ENCODE measurements at regions not wholly inside any gene's neighbourhood (a gene's known extent, or its start where the extent isn't known, plus 50 kb on each side); places are given as distances from the start of the nearest gene placed in this dataset.
"Not testable (repeated sequence)": the region's sequence is repeated elsewhere in the genome, so short reads cannot be mapped to it uniquely, and the experiment has no call there.

- no peak for DNase-seq (ENCODE audit: low read depth)
Observed at GRCh38 chrX:74065831-74066390, 213.4 kb upstream of the XIST start.

GRCh38 chrX:74063426-74064155 lies 211.1 kb upstream of the XIST start:
- DNase-seq (ENCODE audit: low read depth), result no peak

GRCh38 chrX:74061879-74062278 lies 209.4 kb upstream of the XIST start:
- DNase-seq (ENCODE audit: low read depth), result no peak

GRCh38 chrX:74049126-74049525 lies 196.6 kb upstream of the XIST start:
- no peak for DNase-seq (ENCODE audit: low read depth)

GRCh38 chrX:74034066-74034465 lies 181.6 kb upstream of the XIST start:
- not testable (repeated sequence) for DNase-seq (ENCODE audit: low read depth)

GRCh38 chrX:74031527-74031926 lies 179.0 kb upstream of the XIST start:
- DNase-seq (ENCODE audit: low read depth), result not testable (repeated sequence)

GRCh38 chrX:74030766-74031165 lies 178.3 kb upstream of the XIST start:
- DNase-seq (ENCODE audit: low read depth), result not testable (repeated sequence)

- DNase-seq (ENCODE audit: low read depth), result not testable (repeated sequence)
Observed at GRCh38 chrX:74025145-74025544, 172.6 kb upstream of the XIST start.

GRCh38 chrX:74023203-74023602 lies 170.7 kb upstream of the XIST start:
- DNase-seq (ENCODE audit: low read depth), result no peak

- DNase-seq (ENCODE audit: low read depth), result no peak
Observed at GRCh38 chrX:74018253-74018652, 165.7 kb upstream of the XIST start.

- no peak for DNase-seq (ENCODE audit: low read depth)
Observed at GRCh38 chrX:74015379-74016019, 163.0 kb upstream of the XIST start.

GRCh38 chrX:74009041-74009440 lies 156.5 kb upstream of the XIST start:
- DNase-seq (ENCODE audit: low read depth), result no peak

- no peak for DNase-seq (ENCODE audit: low read depth)
Observed at GRCh38 chrX:73992019-73992418, 139.5 kb upstream of the XIST start.

GRCh38 chrX:73987166-73987565 lies 134.7 kb upstream of the XIST start:
- DNase-seq (ENCODE audit: low read depth), result no peak

- no peak for DNase-seq (ENCODE audit: low read depth)
Observed at GRCh38 chrX:73979551-73980131, 127.1 kb upstream of the XIST start.

GRCh38 chrX:73977542-73978169 lies 125.1 kb upstream of the XIST start:
- DNase-seq (ENCODE audit: low read depth), result no peak

GRCh38 chrX:73967461-73967860 lies 114.9 kb upstream of the XIST start:
- DNase-seq (ENCODE audit: low read depth), result not testable (repeated sequence)

GRCh38 chrX:73965833-73966232 lies 113.3 kb upstream of the XIST start:
- no peak for DNase-seq (ENCODE audit: low read depth)

- no peak for DNase-seq (ENCODE audit: low read depth)
Observed at GRCh38 chrX:73964579-73964978, 112.1 kb upstream of the XIST start.

- no peak for DNase-seq (ENCODE audit: low read depth)
Observed at GRCh38 chrX:73963682-73964081, 111.2 kb upstream of the XIST start.

- DNase-seq (ENCODE audit: low read depth), result no peak
Observed at GRCh38 chrX:73962948-73963347, 110.4 kb upstream of the XIST start.

- not testable (repeated sequence) for DNase-seq (ENCODE audit: low read depth)
Observed at GRCh38 chrX:73961867-73962266, 109.4 kb upstream of the XIST start.

GRCh38 chrX:73944563-73944908 lies 92.0 kb upstream of the XIST start:
- no peak for DNase-seq (ENCODE audit: low read depth)
